ENCODE measurements at regions not wholly inside any gene's neighbourhood (a gene's known extent, or its start where the extent isn't known, plus 50 kb on each side); places are given as distances from the start of the nearest gene placed in this dataset.

DNA sequence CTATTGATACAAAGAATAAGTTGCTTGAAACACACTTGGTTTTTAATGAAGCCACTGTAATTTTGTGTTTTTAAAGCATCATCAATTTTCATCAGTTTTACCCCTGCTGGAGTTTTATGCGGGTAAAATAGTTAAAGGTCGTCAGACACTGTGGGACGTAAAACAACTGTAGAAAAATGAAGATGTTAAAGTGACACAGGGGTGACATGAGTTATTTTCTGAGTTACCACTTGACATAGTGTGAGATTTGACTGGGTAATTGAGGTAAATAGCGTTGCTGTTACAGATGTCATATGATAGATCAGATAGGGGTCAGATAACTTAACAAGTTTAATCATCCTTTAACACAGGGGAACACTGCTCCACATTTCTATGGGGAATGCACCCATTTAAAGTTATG, 297.6 kb downstream of the CHL1 start:
- TF ChIP-seq GATA2 (IDR thresholded peaks at IDR 0.05; ENCODE audit: low read depth, low read length) (no peak), GATA3 (IDR thresholded peaks at IDR 0.05; ENCODE audit: low read depth, low read length) (no peak)

DNA sequence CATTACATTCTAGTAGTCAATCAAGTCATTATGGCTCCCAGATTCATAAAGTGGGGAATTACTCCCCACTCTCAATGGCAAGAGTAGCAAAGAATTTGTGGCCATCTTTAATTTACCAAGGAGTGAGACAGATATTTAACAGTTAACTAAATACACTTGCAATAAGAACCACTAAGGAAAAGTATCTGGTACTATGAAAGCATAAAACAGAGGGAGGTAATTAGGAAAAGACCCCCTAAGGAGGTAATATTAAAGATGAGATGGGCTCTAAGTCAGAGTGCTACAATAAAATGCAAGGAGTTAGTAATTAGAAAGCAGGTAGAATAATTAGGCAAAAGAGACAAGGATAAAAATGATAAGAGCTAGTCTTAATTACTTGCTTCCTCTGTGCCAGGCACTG, 301.9 kb downstream of the CHL1 start:
- TF ChIP-seq GATA2 (IDR thresholded peaks at IDR 0.05; ENCODE audit: low read depth, low read length) (no peak), GATA3 (IDR thresholded peaks at IDR 0.05; ENCODE audit: low read depth, low read length) (no peak)

DNA sequence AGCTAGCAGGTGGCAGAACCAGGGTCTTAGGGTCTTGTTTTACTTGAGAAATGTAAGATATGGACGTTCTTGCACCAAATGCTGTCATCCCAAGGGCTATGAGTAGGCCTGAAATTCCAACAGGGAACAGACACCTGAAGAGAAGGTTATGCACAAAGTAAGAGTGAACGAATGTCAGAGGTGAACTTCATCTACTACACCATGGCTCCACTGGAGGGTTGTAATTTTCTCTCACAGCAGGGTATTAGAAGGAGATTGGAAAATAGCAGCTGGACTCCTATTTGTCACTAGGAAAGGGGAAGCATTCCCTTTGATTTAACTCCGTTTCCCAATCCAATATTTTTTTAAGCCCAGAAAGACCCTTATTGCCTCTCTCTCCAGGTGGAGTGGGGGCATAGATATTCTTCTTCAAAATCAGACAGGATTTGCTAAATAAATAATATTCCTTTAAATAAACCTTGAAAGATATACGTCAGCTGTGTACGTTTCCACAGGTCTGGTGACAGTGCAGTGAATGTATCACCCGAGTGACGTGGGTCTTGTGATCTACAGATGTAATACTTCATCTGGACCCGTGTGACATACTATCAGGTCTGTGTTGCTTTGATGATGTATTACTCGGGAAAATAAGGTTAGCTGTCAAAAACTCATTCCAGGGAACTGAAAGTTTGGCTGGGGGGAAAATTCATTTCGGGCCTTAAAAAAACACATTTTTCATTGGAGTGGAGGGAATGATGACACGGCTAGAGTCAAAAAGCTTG, 302.6 kb downstream of the CHL1 start:
- TF ChIP-seq GATA3 (IDR thresholded peaks at IDR 0.05; ENCODE audit: low read depth, low read length) (no peak), GATA2 (IDR thresholded peaks at IDR 0.05; ENCODE audit: low read depth, low read length) (no peak)

DNA sequence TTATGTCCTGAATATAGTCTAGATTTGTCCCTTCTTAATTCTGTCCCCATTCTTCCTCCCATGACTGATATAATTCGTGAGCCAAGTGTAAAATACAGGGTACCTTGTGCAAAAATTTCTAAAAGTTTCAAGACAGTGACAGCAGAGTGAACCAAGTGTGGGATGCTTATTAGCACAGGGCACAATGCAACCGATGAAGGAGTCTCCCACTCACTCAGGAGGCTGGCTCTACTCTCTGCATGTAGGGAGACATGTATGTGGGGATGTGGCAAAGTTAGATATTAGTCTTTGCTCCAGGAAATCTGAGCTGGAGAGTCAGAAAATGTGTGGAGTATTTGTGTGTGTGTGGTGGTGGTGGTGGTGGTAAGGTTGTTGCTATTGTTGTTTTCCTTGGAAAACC, 305.9 kb downstream of the CHL1 start:
- no peak for TF ChIP-seq GATA3 (IDR thresholded peaks at IDR 0.05; ENCODE audit: low read depth, low read length)
- TF ChIP-seq GATA2 (IDR thresholded peaks at IDR 0.05; ENCODE audit: low read depth, low read length) = no peak

DNA sequence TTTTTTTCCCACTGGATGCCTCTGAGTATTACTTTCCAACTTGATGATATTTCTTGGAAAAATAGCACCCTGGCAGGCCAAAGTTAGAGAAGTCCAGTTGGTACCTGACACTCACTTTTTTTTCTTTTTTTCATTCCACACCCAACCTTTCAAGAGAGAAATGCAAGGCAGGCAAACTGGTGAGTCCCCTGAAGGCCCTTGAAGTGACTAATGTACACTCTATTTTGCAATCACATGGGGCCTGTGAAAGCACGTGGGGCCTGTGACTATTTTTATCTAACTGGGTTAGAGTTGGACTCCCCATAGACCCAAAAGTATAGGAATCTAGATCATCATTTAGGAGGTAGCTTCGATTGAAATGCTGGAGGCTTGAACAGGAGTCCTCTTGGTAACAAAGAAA, 316.7 kb downstream of the CHL1 start:
- no peak for TF ChIP-seq GATA3 (IDR thresholded peaks at IDR 0.05; ENCODE audit: low read depth, low read length)

DNA sequence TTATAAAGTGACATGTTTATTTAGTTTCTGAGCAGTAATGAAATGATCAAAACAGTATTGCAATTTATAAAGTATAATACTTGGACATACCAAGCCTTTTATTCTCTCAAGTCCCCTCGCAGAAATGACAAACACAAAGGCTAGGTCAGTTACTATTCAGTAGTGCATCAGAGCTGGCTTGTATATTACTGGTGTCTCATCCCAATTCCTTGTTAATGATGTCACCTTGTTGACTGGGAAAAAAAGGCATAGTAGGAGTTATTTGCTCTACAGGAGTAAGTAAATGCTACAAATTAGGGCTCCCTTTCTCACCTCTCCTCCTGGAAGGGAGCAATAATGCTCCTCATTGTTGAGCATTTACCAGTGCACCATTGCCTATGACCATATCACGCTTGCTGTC, 317.6 kb downstream of the CHL1 start:
- TF ChIP-seq GATA3 (IDR thresholded peaks at IDR 0.05; ENCODE audit: low read depth, low read length) (no peak), GATA2 (IDR thresholded peaks at IDR 0.05; ENCODE audit: low read depth, low read length) (no peak)

DNA sequence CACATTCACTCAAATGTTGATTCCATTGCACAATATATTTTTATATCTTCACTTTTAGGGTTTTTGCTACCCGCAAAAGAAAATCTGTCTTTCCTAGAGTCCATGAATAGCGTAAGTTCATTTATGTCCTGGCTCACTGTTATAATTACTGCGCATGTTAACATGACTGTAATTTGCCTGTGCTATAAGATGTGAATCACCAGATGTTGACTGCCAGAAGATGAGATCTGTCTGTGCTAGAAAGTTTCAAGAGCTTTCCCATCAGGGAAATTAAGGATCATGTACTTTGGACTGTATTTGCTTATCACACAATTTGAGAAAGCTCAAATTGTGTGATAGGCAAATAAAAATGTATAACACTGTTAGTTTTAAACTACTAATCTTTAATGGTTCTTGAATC, 322.5 kb downstream of the CHL1 start:
- no peak for TF ChIP-seq GATA2 (IDR thresholded peaks at IDR 0.05; ENCODE audit: low read depth, low read length)
- TF ChIP-seq GATA3 (IDR thresholded peaks at IDR 0.05; ENCODE audit: low read depth, low read length) = no peak

DNA sequence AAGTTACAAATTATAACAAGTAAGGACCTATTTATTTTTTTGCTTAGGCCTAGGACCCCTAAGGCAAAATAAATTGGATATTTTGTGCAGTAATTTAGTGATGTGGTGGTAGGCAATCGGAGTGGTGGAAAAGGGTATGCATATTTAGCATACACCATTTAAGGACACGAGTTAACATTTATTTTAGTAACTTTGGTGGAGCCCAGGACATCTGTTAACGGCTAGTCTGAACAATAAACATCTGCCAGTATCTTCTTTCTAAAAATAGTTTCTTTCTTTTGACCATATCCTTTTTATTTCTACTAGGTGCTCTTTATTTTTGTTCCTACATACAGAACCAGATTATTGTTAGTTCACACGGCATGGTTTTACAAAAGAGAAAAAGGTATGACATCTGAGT, 326.3 kb downstream of the CHL1 start:
- no peak for TF ChIP-seq GATA3 (IDR thresholded peaks at IDR 0.05; ENCODE audit: low read depth, low read length)
- no peak for TF ChIP-seq GATA2 (IDR thresholded peaks at IDR 0.05; ENCODE audit: low read depth, low read length)

DNA sequence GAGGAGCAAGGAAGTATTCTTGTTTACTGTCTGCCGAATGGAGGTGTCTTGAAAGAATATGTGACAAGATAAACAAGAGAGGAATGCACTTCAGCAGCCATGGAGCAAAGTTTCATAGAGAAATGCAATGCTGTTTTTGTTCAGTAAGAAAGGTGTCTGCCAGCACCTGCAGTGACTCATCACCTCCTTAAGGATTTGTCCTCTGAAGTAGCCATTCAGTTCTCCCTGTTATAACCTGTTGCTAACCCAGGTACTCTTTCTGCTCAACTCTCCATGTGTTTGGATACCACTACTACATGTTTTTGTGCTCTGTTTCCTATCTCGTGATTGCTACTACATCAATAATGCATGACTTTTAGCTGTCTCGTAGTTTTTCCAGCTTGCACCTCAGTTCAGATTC, 328.9 kb downstream of the CHL1 start:
- TF ChIP-seq GATA3 (IDR thresholded peaks at IDR 0.05; ENCODE audit: low read depth, low read length) (no peak), GATA2 (IDR thresholded peaks at IDR 0.05; ENCODE audit: low read depth, low read length) (no peak)

DNA sequence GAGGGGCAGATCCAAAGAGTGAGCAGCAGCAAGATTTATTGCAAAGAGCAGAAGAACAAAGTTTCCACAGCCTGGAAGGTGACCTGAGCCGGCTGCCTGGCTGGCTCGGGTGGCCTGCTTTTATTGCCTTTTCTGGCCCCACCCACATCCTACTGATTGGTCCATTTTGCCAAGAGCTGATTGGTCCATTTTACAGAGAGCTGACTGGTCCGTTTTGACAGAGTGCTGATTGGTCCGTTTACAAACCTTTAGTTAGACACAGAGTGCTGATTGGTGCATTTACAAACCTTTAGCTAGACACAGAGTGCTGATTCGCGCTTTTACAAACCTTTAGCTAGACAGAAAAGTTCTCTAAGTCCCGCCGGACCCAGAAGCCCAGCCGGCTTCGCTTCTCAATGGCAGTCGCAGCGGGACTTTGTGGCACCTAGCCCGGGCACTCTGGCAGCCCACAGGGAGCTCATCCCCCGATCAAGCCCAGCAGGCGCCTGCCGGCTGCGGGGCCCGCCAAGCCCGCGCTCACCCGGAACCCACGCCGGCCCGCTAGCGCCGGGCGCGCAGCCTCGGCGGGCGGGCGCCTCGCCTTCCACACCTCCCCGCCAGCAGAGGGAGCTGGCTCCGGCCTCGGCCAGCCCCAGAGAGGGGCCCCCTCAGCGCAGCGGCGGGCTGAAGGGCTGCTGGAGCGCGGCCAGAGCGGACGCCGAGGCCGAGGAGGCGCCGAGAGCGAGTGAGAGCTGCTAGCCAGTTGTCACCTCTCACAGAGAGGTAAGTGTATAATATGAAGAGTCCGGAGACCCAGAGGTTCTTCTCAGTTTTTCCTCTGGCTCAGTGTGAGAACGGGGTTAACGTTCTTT, 339.2 kb downstream of the CHL1 start:
- TF ChIP-seq GATA3 (IDR thresholded peaks at IDR 0.05; ENCODE audit: low read depth, low read length) (no peak), GATA2 (IDR thresholded peaks at IDR 0.05; ENCODE audit: low read depth, low read length) (no peak)

DNA sequence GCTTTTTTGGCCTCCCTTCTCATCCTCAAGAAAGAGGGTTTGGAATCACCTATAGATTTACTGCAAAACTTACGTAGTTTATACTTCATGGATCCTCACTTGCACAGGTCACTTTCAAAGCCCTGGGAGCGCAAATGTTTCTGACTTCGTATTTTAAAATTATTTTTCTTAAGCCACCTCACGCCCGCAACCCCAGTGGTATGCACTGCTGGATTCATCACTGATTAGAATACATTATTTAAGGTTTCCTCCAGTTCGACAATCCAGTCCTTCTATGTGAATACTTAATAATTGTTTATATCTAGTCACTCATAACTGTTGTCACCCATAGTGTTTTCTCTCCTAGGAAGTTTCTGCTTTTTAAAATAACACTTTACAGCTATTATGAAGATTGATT, 339.9 kb downstream of the CHL1 start:
- TF ChIP-seq GATA3 (IDR thresholded peaks at IDR 0.05; ENCODE audit: low read depth, low read length) = no peak
- no peak for TF ChIP-seq GATA2 (IDR thresholded peaks at IDR 0.05; ENCODE audit: low read depth, low read length)

DNA sequence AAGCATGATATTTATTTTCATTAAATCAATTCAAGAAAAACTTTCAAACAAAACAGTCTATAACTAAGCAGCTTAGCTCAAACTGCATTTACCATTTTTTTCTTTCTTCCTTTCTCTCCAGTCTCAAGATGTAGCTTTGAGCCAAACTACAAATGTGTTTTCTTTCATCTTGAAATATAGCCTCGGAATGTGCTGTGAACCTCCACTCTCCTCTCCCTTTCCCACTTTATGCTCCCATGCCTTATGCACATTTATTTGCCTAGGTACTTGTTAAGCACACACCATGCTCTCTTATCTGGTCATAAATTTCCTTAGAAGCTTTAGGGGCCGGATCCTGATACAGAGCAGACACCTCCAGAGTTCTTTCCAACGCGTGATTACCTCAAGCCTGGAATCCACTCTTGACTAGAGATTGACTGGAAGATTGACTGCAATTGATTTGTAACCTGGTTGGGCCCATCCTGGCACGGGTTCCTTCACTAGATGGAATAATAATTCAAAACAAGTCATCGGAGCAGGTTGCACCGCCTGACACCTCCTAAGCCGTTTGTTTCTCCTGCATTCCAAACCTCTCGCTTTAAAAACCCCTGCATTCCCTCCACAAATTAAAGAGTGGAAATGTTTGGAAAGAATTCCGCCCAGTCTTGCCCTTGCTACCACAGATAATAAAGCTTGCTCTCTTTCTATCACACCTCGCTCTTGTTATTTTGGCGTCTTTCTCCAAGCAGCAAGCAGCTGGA, 344.7 kb downstream of the CHL1 start:
- no peak for TF ChIP-seq GATA3 (IDR thresholded peaks at IDR 0.05; ENCODE audit: low read depth, low read length)
- no peak for TF ChIP-seq GATA2 (IDR thresholded peaks at IDR 0.05; ENCODE audit: low read depth, low read length)

DNA sequence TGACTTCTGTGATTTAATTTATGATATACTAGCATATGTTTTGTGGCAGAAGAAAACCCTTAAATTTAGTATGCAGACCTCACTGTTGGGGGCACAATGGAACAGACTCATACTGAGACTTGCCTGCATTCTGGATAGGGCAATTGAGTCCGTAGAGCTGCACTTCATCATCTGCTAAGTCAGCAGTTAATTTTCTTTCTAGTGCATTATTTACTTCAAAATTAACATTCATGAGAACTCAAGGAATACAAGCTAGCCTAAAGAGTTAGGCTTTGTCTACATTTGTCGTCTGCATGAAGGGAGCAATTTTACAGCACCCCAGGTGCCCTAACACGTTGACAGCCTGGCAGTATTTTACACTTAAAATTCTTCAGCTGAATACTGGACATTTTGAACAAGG, 345.5 kb downstream of the CHL1 start:
- TF ChIP-seq GATA2 (IDR thresholded peaks at IDR 0.05; ENCODE audit: low read depth, low read length) (no peak), GATA3 (IDR thresholded peaks at IDR 0.05; ENCODE audit: low read depth, low read length) (no peak)

DNA sequence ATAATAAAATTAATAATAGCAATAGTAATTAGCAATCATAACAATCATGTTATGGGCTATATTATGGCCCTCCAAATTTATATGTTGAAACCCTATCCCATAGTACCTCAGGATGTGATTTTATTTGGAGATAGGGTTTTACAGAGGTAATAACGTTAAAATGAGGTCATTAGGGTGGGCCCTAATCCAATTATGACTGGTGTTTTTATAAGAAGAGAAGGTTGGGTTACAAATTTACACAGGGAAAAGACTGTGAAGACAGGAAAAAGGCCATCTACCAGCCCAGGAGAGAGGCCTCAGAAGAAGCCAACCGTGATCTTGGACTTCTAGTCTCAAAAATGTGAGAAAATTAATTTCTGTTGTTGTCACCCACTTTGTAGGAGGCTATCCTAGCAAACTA, 353.1 kb downstream of the CHL1 start:
- TF ChIP-seq GATA3 (IDR thresholded peaks at IDR 0.05; ENCODE audit: low read depth, low read length) (no peak), GATA2 (IDR thresholded peaks at IDR 0.05; ENCODE audit: low read depth, low read length) (no peak)

Measured in SH-SY5Y (cell line).